Epithelial cell of proximal tubule (primary cell): ENCODE measurements at regions not wholly inside any gene's neighbourhood (a gene's known extent, or its start where the extent isn't known, plus 50 kb on each side); places are given as distances from the start of the nearest gene placed in this dataset.
"Not testable (repeated sequence)": the region's sequence is repeated elsewhere in the genome, so short reads cannot be mapped to it uniquely, and the experiment has no call there.

Experiments used
- DNase-seq: peaks from one replicate; pipeline ENCODE4 v3.0.0-alpha.2; 2011; ENCODE audit warnings: low read depth
- H3K4me3 ChIP-seq: 2 replicates; pipeline ENCODE4 v1.5.1; 2011; ENCODE audit warnings: low read depth, mild to moderate bottlenecking, low read length
- CTCF ChIP-seq: conservative IDR thresholded peaks from 2 replicates; pipeline ENCODE4 v1.5.1; 2012; ENCODE audit warnings: low read depth, mild to moderate bottlenecking, low read length

- no peak for DNase-seq
- TF ChIP-seq CTCF, result no peak
- no peak overlapping the region for H3K4me3 ChIP-seq
Measured at GRCh38 chr5:4028384-4028783, 432.8 kb downstream of the IRX1 start.

- DNase-seq, H3K4me3 ChIP-seq: not testable (repeated sequence)
Measured at GRCh38 chr5:4033546-4033945, 437.9 kb downstream of the IRX1 start.

GRCh38 chr5:4036861-4037260, 441.2 kb downstream of the IRX1 start:
- TF ChIP-seq CTCF, result no peak
- H3K4me3 ChIP-seq, result no peak overlapping the region
- DNase-seq, result no peak

- TF ChIP-seq CTCF, result no peak
- H3K4me3 ChIP-seq, result no peak overlapping the region
- DNase-seq, result no peak
Measured at GRCh38 chr5:4038994-4039393, 443.4 kb downstream of the IRX1 start.

- no peak overlapping the region for H3K4me3 ChIP-seq
- no peak for DNase-seq
- TF ChIP-seq CTCF, result no peak
Measured at GRCh38 chr5:4042311-4042710, 446.7 kb downstream of the IRX1 start.

GRCh38 chr5:4043135-4043534, 447.5 kb downstream of the IRX1 start:
- TF ChIP-seq CTCF, result no peak
- H3K4me3 ChIP-seq, result no peak overlapping the region
- DNase-seq, result no peak

- TF ChIP-seq CTCF, result no peak
Measured at GRCh38 chr5:4044881-4045280, 449.2 kb downstream of the IRX1 start.

GRCh38 chr5:4048398-4048797, 452.8 kb downstream of the IRX1 start:
- no peak for TF ChIP-seq CTCF
- no peak for DNase-seq

More at GRCh38 chr5:4044881-4045280, 449.2 kb downstream of the IRX1 start:
- DNase-seq, result no peak
- H3K4me3 ChIP-seq, result no peak overlapping the region

More at GRCh38 chr5:4048398-4048797, 452.8 kb downstream of the IRX1 start:
- no peak overlapping the region for H3K4me3 ChIP-seq
